ENCODE measurements at regions not wholly inside any gene's neighbourhood (a gene's known extent, or its start where the extent isn't known, plus 50 kb on each side); places are given as distances from the start of the nearest gene placed in this dataset.
"Not testable (repeated sequence)": the region's sequence is repeated elsewhere in the genome, so short reads cannot be mapped to it uniquely, and the experiment has no call there.

- TF ChIP-seq CTCF (IDR thresholded peaks at IDR 0.05; ENCODE audit: extremely low read depth, insufficient read depth, missing control alignments), result no peak
- in situ Hi-C loops (cut with MboI; ENCODE audit: low pct_unique_long_range_greater_than_20kb, low sequenced_read_pairs, unreplicated experiment), result no loop called here
- DNase-seq (ENCODE audit: low spot score), result no peak
Observed at GRCh38 chr1:238738892-238739291, 647.5 kb upstream of the CHRM3 start.

GRCh38 chr1:238727670-238728069 is 658.7 kb upstream of the CHRM3 start:
- no peak for TF ChIP-seq CTCF (IDR thresholded peaks at IDR 0.05; ENCODE audit: extremely low read depth, insufficient read depth, missing control alignments)
- DNase-seq (ENCODE audit: low spot score), result no peak
- in situ Hi-C loops (cut with MboI; ENCODE audit: low pct_unique_long_range_greater_than_20kb, low sequenced_read_pairs, unreplicated experiment), result no loop called here

- in situ Hi-C loops (cut with MboI; ENCODE audit: low pct_unique_long_range_greater_than_20kb, low sequenced_read_pairs, unreplicated experiment), result no loop called here
- no peak for DNase-seq (ENCODE audit: low spot score)
- no peak for TF ChIP-seq CTCF (IDR thresholded peaks at IDR 0.05; ENCODE audit: extremely low read depth, insufficient read depth, missing control alignments)
Observed at GRCh38 chr1:238722812-238723211, 663.6 kb upstream of the CHRM3 start.

- no peak for DNase-seq (ENCODE audit: low spot score)
- in situ Hi-C loops (cut with MboI; ENCODE audit: low pct_unique_long_range_greater_than_20kb, low sequenced_read_pairs, unreplicated experiment), result no loop called here
Observed at GRCh38 chr1:238710697-238711096, 675.7 kb upstream of the CHRM3 start.

GRCh38 chr1:238701024-238701423 is 685.3 kb upstream of the CHRM3 start:
- in situ Hi-C loops (cut with MboI; ENCODE audit: low pct_unique_long_range_greater_than_20kb, low sequenced_read_pairs, unreplicated experiment), result no loop called here
- no peak for DNase-seq (ENCODE audit: low spot score)
- TF ChIP-seq CTCF (IDR thresholded peaks at IDR 0.05; ENCODE audit: extremely low read depth, insufficient read depth, missing control alignments), result no peak

More at GRCh38 chr1:238710697-238711096, 675.7 kb upstream of the CHRM3 start:
- TF ChIP-seq CTCF (IDR thresholded peaks at IDR 0.05; ENCODE audit: extremely low read depth, insufficient read depth, missing control alignments), result peak; percentile 35

- in situ Hi-C loops (cut with MboI; ENCODE audit: low pct_unique_long_range_greater_than_20kb, low sequenced_read_pairs, unreplicated experiment), result no loop called here
- no peak for DNase-seq (ENCODE audit: low spot score)
- no peak for TF ChIP-seq CTCF (IDR thresholded peaks at IDR 0.05; ENCODE audit: extremely low read depth, insufficient read depth, missing control alignments)
Observed at GRCh38 chr1:238690415-238690814, 696.0 kb upstream of the CHRM3 start.

- DNase-seq (ENCODE audit: low spot score); in situ Hi-C loops (cut with MboI; ENCODE audit: low pct_unique_long_range_greater_than_20kb, low sequenced_read_pairs, unreplicated experiment): not testable (repeated sequence)
Observed at GRCh38 chr1:238684576-238684975, 701.8 kb upstream of the CHRM3 start.
